GM18519 (cell line): ENCODE measurements at regions not wholly inside any gene's neighbourhood (a gene's known extent, or its start where the extent isn't known, plus 50 kb on each side); places are given as distances from the start of the nearest gene placed in this dataset.
"Not testable (repeated sequence)": the region's sequence is repeated elsewhere in the genome, so short reads cannot be mapped to it uniquely, and the experiment has no call there.

ENCODE experiments used
- ATAC-seq: cut with Tn5 transposase; IDR thresholded peaks from one replicate; pipeline ENCODE4 v1.9.1; 2021; ENCODE audit warnings: mild to moderate bottlenecking, moderate library complexity; ENCODE audit not compliant: unreplicated experiment, low FRiP score

- no peak for ATAC-seq
These were observed 50.6 kb upstream of the SLC44A3 start for GRCh38 chr1:94769551-94769950.

DNA sequence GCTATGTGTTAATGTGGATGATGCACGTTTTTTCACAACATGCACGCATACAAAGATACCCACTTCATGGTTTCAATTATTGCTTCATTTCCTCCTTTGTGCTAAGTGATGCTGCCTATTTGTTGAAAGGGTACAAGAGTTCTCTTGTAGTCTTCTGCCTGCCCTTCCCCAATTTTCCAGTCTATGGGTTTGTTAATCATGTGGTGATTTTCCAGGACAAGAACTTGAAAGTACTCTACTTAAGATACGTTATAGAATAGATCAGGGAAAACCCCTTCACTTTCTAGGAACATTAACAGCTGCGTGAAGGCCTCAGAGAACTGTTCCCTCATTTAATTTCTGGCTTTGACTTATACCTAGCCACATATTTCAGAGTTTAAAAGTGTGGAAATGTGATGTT is 52.1 kb upstream of the SLC44A3 start:
- ATAC-seq = no peak

DNA sequence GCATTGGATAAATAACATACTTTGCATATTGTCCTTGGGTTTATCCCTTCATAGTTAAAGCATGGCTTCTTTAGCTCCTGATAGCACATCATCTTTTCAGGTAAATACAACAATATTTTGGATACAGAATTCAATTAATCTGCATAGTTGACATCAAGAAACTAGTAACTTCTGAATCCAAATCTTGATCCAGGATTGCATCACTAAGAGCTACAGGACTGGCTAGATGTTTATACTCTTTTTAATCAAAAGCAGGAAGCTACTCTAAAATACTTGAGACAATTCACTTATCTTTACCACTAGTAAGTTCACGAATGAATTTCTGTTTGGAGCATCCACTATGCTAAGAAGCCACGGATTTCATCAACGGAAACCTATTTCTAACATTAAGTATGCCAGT is 54.2 kb upstream of the SLC44A3 start:
- ATAC-seq = no peak

DNA sequence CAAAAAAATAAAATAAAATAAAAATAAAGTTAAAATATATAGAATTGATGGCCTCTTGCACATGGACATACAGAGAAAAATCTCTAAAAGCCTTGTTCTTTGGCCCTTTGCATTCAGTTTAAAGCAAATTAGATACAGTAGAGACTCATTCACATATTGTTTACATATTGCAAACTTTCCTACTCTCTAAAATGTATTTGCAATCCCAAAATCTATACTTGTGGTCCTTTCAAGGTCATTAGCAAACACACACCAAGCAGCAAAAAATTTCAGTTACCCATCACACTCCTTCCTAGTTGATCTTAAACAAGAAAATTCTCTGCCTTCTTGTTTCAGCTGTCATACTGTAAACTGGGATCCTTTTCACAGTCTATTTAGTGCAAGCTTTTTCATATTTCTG is 61.0 kb upstream of the SLC44A3 start:
- ATAC-seq = no peak

DNA sequence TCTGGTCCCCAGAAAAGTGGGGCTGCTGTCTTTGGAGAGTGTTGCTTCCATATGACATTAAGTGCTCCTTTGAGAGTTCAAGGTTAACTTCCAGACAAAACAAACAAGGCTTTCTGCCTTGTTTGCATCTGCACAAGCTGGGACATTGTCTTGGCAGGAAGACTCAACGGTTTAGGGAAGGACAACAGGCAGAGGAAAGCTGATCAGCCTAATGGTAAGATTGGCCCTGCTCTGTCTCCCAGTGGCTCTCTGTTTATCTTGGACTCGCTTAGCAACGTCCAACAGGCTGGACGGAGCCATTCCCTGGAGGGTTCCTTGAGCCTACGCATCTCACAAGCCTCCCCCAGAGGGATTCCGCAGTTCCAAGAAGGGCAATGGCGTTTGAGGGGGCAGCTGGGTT is 62.2 kb upstream of the SLC44A3 start:
- ATAC-seq = no peak

DNA sequence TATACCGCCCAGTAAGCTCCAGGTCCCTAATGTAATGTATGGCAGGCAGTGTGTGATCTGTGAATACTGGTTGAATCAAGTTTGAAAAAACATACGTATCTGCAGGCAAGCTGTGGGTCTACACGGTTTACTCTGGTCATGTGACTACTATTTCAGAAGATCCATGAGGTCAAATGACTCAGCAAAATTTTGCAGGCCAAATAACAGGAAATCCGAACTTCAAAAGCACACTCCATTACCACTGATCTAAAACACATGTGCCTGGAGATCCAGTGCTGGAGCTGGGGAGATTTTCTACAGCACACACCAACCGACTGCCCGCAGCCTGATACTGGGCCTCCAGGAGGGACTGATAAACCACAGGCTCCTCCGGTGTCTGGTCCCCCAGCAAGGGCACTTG is 64.5 kb upstream of the SLC44A3 start:
- no peak for ATAC-seq

GRCh38 chr1:94755016-94755415 is 65.1 kb upstream of the SLC44A3 start:
- not testable (repeated sequence) for ATAC-seq

DNA sequence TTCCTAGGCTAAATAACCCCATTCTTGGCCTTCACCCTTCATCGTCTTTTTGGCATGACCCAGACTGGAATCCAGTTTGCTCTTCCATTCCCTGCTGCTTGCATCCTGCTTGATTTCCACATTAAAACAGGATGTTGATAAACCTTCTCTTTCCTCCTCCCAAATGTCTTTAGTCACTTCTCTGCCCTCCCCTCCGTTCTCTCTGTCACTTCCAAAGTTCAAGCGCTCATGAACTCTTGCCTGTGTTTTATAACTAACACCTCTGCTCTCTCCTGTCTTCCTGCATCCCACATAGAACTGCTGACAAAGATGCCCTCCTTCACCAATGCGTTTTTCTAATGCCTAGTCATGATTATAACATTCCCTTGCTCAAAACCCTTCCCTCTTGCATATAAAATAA is 65.6 kb upstream of the SLC44A3 start:
- ATAC-seq = no peak

DNA sequence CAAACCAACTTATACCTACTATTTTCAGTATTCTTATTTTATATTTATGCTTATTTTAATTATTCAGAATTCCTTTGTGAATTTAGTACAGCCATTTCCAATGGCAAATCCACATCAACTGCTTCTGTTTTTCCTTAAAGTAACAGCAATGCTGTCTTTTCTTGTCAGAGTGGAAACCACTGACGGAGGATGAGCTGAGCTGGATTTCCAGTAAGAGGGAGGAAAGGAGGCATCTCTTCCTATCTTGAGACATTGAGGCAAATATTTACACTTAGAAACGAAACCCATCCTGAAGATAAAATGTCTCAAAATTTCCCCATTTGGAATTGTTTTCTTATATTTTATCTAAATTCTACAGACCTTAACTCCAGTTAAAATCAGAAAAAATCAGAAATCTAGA is 66.1 kb upstream of the SLC44A3 start:
- no peak for ATAC-seq

DNA sequence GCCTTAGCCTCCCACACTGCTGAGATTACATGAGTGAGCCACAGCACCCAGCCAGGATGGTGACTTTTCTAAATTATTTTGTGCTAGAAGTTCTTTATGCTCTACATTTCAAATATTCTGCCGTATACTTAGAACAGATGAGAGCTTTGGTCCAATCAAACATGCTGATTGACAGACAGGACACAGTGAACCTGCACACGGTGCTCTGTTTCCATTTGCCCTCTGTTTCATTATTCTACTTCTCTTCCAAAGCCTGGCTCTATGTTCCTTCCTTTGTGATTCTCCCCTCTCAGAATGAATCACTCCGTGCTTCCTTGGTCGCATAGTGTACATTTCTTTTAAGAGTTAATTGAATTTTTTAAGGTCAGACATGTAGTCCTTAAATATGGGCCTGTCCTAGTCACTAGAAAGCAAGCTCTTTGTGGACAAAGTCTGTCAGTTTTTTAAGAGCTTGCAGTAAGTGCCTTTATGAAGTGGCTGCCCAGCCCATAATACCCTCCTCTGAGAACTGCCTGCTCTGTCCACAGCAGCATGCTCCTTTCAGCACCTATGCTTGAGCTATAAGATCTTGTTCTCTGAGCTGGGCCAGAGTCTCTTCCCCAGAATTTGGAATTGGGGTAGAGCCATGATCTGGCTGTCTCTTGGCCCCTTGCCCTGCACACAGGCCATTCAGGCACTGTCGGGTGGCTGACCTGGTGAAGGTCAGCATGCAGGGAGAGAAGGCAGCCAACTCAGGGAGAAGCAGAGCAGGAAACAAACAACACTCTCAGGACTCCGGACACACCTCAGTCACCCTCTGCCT is 66.8 kb upstream of the SLC44A3 start:
- no peak for ATAC-seq

DNA sequence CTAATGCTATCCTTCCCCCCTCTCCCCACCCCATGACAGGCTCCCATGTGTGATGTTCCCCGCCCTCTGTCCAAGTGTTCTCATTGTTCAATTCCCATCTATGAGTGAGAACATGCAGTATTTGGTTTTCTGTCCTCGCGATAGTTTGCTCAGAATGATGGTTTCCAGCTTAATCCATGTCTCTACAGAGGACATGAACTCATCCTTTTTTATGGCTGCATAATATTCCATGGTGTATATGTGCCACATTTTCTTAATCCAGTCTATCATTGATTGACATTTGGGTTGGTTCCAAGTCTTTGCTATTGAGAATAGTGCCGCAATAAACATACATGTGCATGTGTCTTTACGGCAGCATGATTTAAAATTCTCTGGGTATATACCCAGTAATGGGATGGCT is 68.7 kb upstream of the SLC44A3 start:
- not testable (repeated sequence) for ATAC-seq

DNA sequence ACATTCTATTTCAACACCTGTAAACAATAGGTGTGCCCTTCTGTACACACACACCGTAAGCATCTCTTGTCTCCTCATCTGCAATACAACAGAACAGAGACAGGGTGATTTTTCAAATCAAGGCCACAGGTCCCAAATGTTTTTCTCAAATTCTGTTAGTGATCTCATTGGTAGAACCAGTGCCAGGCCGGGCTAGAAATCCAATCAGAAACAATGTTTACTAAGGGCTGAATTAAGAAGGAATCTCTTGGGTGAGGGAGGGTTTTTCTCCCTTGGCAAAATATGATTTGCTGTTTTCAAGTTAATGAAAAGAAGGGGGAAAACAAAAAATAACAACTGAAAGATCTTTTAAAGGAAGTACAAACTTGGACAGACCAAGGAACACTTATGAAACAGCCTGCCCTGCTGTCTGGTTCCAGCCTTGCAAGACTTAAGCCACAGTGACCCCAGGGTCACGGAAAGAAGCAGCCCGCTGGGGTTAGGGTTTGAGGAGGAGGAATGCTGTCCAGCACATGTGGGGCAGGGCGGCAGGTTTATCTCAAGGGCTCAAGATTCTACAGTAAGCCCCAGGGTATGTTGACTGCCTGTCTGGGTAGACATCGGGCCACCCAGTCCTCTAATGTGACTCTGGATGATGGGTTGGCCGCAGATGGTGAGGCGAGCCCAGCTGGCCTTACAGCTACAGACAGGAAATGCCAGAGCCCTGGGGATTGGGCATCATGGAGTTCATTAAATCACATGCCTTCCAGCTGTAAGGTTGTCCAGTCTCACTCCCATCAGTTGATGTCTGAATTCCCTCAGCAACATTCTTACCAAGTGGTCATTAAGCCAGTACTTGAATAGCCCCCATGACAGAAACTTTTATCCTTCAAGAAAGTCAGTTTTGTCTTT is 73.3 kb upstream of the SLC44A3 start:
- no peak for ATAC-seq

GRCh38 chr1:94745742-94746141 is 74.4 kb upstream of the SLC44A3 start:
- no peak for ATAC-seq

GRCh38 chr1:94743862-94744261 is 76.3 kb upstream of the SLC44A3 start:
- ATAC-seq = no peak

DNA sequence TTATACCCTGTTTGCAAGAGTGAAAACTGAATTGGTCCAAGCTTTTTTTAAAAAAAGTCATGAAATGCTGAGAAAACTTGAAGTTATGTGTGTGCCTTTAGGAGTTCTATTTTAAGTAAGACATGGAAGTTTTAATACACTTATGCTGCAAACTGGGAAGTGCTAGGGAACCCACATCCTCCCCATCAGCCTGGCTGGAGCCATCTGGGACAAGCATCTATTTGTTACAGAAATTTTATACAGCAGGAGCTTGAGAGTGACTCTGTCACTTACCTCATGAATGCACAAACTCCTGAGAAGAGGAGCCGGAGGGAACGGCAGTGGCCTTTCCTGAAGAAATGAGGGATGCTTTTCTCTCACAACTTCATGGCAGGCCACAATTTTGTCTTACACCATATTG is 78.2 kb upstream of the SLC44A3 start:
- no peak for ATAC-seq

DNA sequence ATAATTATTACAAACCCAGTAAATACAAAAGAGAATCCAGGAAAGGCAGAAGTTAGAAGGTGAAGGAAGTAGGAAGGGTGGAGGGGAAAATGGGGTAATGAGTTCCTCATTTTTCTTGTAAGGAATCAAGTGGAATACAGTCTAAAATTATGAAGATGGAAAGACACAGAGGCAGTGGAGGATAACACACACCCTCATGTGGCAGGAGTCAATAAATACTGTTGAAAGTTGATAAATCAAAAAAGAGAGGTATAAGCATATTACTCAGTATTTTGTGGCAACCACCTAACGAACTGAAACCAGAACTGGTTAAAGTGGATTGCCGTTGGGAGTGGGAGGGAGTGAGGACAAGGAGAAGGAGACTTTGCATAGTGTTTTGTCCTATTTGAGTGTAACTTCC is 78.6 kb upstream of the SLC44A3 start:
- peak; percentile 51 for ATAC-seq

DNA sequence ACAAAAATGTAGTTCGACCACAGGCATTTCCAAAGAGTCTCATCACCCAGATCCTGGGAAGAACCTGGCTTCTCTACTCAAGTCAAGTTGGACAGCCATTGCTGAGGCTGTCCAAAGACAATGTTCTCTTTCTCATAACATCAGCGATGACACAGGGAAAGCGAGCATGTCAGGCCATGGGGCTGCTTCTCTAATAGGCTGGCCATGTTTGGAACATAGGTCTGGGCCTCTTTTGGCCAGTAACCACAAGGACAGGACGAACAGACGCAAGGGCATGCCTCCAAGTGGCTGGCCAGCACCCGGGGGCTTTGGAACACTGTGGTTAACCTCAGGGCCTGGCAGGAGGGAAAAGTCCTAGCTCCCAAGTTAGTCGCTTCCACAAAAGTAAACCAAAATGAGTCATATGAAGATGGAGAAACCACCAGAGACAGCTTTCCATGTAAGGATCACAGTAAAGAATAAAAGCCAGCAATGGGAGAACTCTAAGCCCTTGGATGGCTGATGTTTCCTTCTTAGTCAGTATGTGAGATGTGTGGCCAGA is 80.6 kb upstream of the SLC44A3 start:
- ATAC-seq = no peak

DNA sequence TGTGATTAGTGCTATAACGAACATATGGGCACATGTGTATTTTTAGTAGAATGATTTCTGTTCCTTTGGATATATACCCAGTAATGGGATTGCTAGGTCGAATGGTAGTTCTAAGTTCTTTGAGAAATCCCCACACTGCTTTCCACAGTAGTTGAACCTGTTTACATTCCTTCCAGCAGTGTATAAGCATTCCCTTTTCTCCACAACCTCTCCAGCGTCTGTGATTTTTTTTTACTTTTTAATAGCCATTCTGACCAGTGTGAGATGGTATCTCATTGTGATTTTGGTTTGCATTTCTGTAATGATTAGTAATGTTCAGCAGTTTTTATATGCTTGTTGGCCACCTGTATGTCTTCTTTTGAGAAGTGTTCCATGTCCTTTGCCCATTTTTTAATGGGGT is 81.8 kb upstream of the SLC44A3 start:
- no peak for ATAC-seq

GRCh38 chr1:94737124-94737998 is 82.8 kb upstream of the SLC44A3 start:
- no peak for ATAC-seq

DNA sequence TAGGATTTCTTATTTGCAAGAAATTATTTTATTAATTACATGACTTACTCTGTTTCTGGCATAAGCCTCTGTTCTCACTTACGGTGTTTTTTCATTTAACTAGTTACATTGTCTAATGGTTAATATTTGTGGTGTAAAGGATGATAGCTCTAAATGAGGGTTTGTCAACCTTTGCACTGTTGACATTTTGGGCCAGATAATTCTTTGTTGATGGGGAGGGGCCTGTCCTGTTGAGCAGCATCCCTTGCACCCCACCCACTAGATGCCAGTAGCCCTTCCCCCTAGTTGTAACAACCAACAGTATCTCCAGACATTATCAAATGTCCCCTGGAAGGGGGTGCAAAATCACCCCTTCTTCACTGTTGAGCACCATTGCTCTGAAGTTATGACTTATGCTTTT is 83.6 kb upstream of the SLC44A3 start:
- ATAC-seq = no peak

GRCh38 chr1:94736073-94736472 is 84.1 kb upstream of the SLC44A3 start:
- no peak for ATAC-seq
